A549 (cell line): ENCODE measurements at regions not wholly inside any gene's neighbourhood (a gene's known extent, or its start where the extent isn't known, plus 50 kb on each side); places are given as distances from the start of the nearest gene placed in this dataset.

Experiments
- ATAC-seq, 2 experiments: fragments of 200-7000 bp in 1 of 2; fragments of >200 bp in 1 of 2; cut with Nextera tagmentation in 1 of 2; cut with Tn5 transposase in 1 of 2; 3 replicates each; pipeline versions ENCODE4 v1.8.0 to v1.9.1; 2018 to 2020; ENCODE audit warnings: mild to moderate bottlenecking in 1 of 2, moderate library complexity in 1 of 2
- CTCF ChIA-PET: fragments of 300-600 bp; sonication (Branson Sonifier 250); formaldehyde crosslinking; extraction: SDS; loops from one replicate; lab custom pipeline; 2021; ENCODE audit warnings: antibody characterized with exemption, inconsistent platforms; lab: Yijun Ruan, JAX
- POLR2A ChIA-PET: fragments of 350-600 bp; formaldehyde crosslinking; extraction: SDS; loops from one replicate; lab custom pipeline; 2021; ENCODE audit warnings: antibody characterized with exemption, inconsistent platforms; lab: Yijun Ruan, JAX
- DNase-seq, 2 experiments: peaks; one replicate each; pipeline versions ENCODE4 v3.0.0 to v3.0.0-alpha.2; 2011 to 2016; ENCODE audit warnings: low read depth in 1 of 2, low spot score in 1 of 2
- FAIRE-seq: peaks from 2 replicates; lab custom pipeline; 2011; peaks lifted over from hg19 to GRCh38; lab: Jason Lieb, UNC
- H3K27ac ChIP-seq, 2 experiments: fragments of >200 bp; sonication (Bioruptor Twin); formaldehyde crosslinking; 3 replicates each; pipeline ENCODE4 v1.5.1; 2016 to 2017
- H3K4me1 ChIP-seq: fragments of >200 bp; sonication (Bioruptor Twin); formaldehyde crosslinking; 3 replicates; pipeline ENCODE4 v1.6.1; 2016
- H3K4me2 ChIP-seq: fragments of >200 bp; sonication (Bioruptor Twin); formaldehyde crosslinking; 3 replicates; pipeline ENCODE4 v1.6.1; 2016
- H3K4me3 ChIP-seq: fragments of >200 bp; sonication (Bioruptor Twin); formaldehyde crosslinking; 3 replicates; pipeline ENCODE4 v1.5.1; 2016
- H3K9me3 ChIP-seq: fragments of >200 bp; sonication (Bioruptor Twin); formaldehyde crosslinking; 3 replicates; pipeline ENCODE4 v1.6.1; 2016
- BHLHE40 ChIP-seq: IDR thresholded peaks from 2 replicates; pipeline ENCODE4 v1.6.1; 2012; ENCODE audit warnings: low read depth, low read length, inconsistent platforms
- CBX8 ChIP-seq: fragments of 200-600 bp; sonication (generic); IDR thresholded peaks from 2 replicates; pipeline ENCODE4 v1.6.1; 2016
- CEBPB ChIP-seq, 2 experiments: fragments of >200 bp in 1 of 2; sonication (Bioruptor Twin) in 1 of 2; formaldehyde crosslinking in 1 of 2; IDR thresholded peaks; 2 replicates each; pipeline ENCODE4 v1.6.1; 2012 to 2016
- CHD4 ChIP-seq: fragments of 200-600 bp; sonication (generic); IDR thresholded peaks from 2 replicates; pipeline ENCODE4 v1.6.1; 2016; ENCODE audit warnings: antibody characterized with exemption, mild to moderate bottlenecking, borderline replicate concordance
- FOSL2 ChIP-seq, 2 experiments: fragments of 450-650 bp in 1 of 2; fragments of >200 bp in 1 of 2; sonication (Bioruptor Twin) in 1 of 2; formaldehyde crosslinking; IDR thresholded peaks; 2 replicates each; pipeline versions ENCODE4 v1.5.0 to v1.6.1; 2016 to 2020; ENCODE audit warnings: mild to moderate bottlenecking in 1 of 2, moderate library complexity in 1 of 2
- GATA3 ChIP-seq: IDR thresholded peaks from 2 replicates; pipeline ENCODE4 v1.6.1; 2012; ENCODE audit warnings: borderline replicate concordance
- HOXB13 ChIP-seq: fragments of 250-450 bp; sonication (Bioruptor Pico); IDR thresholded peaks from 2 replicates; pipeline ENCODE4 v1.5.0; 2020; ENCODE audit warnings: low read depth, mild to moderate bottlenecking, moderate library complexity
- HOXB5 ChIP-seq: fragments of 250-450 bp; sonication (Bioruptor Pico); IDR thresholded peaks from 2 replicates; pipeline ENCODE4 v1.5.0; 2020; ENCODE audit warnings: mild to moderate bottlenecking, moderate library complexity
- JUNB ChIP-seq: fragments of >200 bp; sonication (Bioruptor Twin); formaldehyde crosslinking; IDR thresholded peaks from 2 replicates; pipeline ENCODE4 v1.6.1; 2016
- NFE2L2 ChIP-seq: fragments of 150-350 bp; conservative IDR thresholded peaks from 2 replicates; pipeline ENCODE4 v1.6.1; 2014; ENCODE audit warnings: low read length
- NR3C1 ChIP-seq: fragments of >200 bp; sonication (Bioruptor Twin); formaldehyde crosslinking; IDR thresholded peaks from 3 replicates; pipeline ENCODE4 v1.6.1; 2017
- TFCP2L1 ChIP-seq: fragments of 250-450 bp; sonication (Bioruptor Pico); IDR thresholded peaks from 2 replicates; pipeline ENCODE4 v1.5.0; 2021; ENCODE audit warnings: mild to moderate bottlenecking
- ZC3H11A ChIP-seq: fragments of 450-650 bp; IDR thresholded peaks from 2 replicates; pipeline ENCODE4 v1.6.1; 2014; ENCODE audit warnings: antibody characterized with exemption, mild to moderate bottlenecking
- WGBS: methylation state at CpG from one replicate; pipeline ENCODE4 v1.1.6; 2017; ENCODE audit errors: missing lambda C conversion rate; 5-methylcytosine and 5-hydroxymethylcytosine counted together
- TF ChIP-seq, protein P1 (sequence below): fragments of 150-350 bp; IDR thresholded peaks from 2 replicates; pipeline ENCODE4 v1.6.1; 2014; ENCODE audit warnings: low read depth, mild to moderate bottlenecking, low read length
- TF ChIP-seq, protein P2 (sequence below): IDR thresholded peaks from 2 replicates; pipeline ENCODE4 v1.6.1; 2012
- TF ChIP-seq, protein P3 (sequence below): IDR thresholded peaks from 2 replicates; pipeline ENCODE4 v1.6.1; 2012; ENCODE audit warnings: low read depth, borderline replicate concordance
- TF ChIP-seq, protein P4 (sequence below): IDR thresholded peaks from 2 replicates; pipeline ENCODE4 v1.6.1; 2012

DNA sequence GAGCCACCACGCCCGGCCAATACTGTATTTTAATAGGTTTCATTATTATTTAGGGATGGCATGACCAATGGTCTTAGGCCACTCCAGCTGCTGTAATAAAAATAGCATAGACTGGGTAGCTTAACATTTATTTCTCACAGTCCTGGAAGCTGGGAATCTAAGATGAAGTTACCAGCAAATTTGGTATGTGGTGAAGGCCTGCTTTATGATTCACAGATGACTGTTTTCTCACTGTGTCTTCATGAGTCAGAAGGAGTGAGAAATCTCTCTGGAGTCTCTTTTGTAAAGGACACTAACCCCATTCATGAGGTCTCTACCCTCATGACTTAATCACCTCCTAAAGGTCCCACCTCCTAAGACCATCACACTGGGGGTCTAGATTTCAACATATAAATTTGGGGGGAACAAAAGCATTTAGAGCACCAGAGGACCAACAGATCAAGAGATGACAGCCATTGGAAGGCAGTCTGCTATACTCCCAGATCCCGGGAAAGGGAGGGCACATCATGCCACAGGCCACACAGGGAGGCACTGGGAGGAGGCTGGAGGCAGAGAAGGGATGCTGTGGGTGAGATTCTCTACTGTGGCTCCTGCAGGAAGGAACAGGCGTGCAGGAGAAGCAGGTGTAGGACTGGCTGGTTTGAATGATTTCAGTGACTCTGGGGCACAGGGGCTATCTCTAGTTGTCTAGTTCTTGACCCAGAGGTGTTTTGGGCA lies 335.8 kb upstream of the SFRP2 start:
- Histone ChIP-seq H3K4me1 (no peaks in the 10 kb centered on the region), H3K4me3 (no peak overlapping the region), H3K4me2 (no peak overlapping the region)
- POLR2A ChIA-PET = no interaction called here
- TF ChIP-seq FOSL2 (IDR thresholded peaks at IDR 0.05) (no peak), FOSL2 (CRISPR knock-in tag; IDR thresholded peaks at IDR 0.05) (no peak), ZC3H11A (no peak), GATA3 (no peak)
- TF ChIP-seq, all 56 proteins: peak for 0
- no peaks in the 10 kb centered on the region for H3K9me3 ChIP-seq
- CTCF ChIA-PET = no interaction called here
- WGBS = 0% methylated on average over 4 of the region's 4 CpGs
- no peak for DNase-seq
- ATAC-seq = no peak; a peak in 1 of 6 replicates
- no peak overlapping the region for H3K27ac ChIP-seq
- no peak for FAIRE-seq

DNA sequence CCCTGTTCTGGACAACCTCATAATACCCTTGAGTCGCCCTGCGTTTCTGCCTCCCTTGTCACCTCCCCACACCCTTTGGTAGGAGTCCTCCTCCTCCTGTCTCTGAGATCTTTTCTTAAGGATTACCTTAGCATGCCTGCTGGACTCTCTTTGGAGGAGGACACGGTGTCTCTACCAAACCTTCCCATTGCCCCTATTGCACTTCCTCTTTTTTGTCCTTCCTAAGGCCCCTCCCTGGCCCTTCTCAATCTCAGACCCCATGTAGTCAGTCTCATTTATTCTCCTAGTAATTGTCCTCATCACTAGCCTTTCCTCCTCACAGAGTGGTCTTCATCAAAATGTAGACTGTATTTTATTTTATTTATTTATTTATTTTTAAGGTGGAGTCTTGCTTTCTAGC lies 335.0 kb upstream of the SFRP2 start:
- CTCF ChIA-PET = no interaction called here
- FAIRE-seq (no peak), DNase-seq (no peak), ATAC-seq (no peak)
- no peak for TF ChIP-seq TFCP2L1 (CRISPR knock-in tag)
- no peak for TF ChIP-seq NFE2L2
- TF ChIP-seq, protein P1, sequence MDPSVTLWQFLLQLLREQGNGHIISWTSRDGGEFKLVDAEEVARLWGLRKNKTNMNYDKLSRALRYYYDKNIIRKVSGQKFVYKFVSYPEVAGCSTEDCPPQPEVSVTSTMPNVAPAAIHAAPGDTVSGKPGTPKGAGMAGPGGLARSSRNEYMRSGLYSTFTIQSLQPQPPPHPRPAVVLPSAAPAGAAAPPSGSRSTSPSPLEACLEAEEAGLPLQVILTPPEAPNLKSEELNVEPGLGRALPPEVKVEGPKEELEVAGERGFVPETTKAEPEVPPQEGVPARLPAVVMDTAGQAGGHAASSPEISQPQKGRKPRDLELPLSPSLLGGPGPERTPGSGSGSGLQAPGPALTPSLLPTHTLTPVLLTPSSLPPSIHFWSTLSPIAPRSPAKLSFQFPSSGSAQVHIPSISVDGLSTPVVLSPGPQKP = no peak
- no peak for TF ChIP-seq HOXB13
- no peak for TF ChIP-seq JUNB
- no peak for TF ChIP-seq CBX8
- TF ChIP-seq BHLHE40 = no peak
- Histone ChIP-seq H3K4me1 (no peaks in the 10 kb centered on the region), H3K4me3 (no peak overlapping the region), H3K27ac (no peak overlapping the region), H3K4me2 (no peak overlapping the region), H3K9me3 (no peaks in the 10 kb centered on the region)
- WGBS = 48% methylated on average over 3 of the region's 3 CpGs
- POLR2A ChIA-PET = no interaction called here

DNA sequence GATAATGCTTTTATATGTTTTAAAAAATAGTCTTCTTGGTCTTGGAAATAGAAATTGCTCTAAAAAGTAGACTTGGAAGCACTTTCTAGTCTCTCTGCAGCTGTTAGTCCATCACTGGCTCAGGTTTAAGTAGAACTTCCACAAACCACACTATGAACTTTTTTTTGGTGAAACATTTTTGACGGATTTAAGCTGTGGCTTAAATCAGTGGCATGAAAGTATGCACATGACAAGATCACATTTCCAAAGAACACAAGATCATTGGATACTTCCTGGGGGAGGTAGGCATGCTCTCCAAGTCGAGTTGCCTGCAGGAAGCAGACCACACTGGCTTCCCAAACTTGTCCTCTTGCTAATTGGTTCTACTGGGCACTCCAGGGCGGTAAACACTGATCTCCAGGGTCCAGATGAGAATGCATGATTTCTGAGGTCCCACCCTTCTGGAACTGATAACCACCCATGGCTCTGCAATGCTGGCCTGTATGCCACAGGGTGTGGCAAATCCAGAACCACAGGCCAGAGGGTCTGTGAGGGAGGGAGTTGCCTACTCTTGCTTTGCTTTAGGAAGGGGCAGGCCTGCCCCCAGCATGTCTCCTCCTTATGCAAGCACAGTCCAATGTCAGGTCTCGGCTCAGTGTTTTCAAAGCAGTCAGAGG lies 331.9 kb upstream of the SFRP2 start:
- DNase-seq (no peak), FAIRE-seq (no peak), ATAC-seq (no peak)
- no peak overlapping the region for H3K27ac ChIP-seq
- H3K4me1 ChIP-seq = no peaks in the 10 kb centered on the region
- no peak overlapping the region for H3K4me2 ChIP-seq
- WGBS = 15% methylated on average over 4 of the region's 4 CpGs
- TF ChIP-seq NR3C1 (no peak), CBX8 (no peak), GATA3 (no peak), CHD4 (no peak), NFE2L2 (no peak), HOXB5 (CRISPR knock-in tag) (no peak), CEBPB (IDR thresholded peaks at IDR 0.05) (no peak)
- TF ChIP-seq, protein P2, sequence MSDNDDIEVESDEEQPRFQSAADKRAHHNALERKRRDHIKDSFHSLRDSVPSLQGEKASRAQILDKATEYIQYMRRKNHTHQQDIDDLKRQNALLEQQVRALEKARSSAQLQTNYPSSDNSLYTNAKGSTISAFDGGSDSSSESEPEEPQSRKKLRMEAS = no peak
- TF ChIP-seq, protein P3, sequence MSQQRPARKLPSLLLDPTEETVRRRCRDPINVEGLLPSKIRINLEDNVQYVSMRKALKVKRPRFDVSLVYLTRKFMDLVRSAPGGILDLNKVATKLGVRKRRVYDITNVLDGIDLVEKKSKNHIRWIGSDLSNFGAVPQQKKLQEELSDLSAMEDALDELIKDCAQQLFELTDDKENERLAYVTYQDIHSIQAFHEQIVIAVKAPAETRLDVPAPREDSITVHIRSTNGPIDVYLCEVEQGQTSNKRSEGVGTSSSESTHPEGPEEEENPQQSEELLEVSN = no peak
- TF ChIP-seq, protein P4, sequence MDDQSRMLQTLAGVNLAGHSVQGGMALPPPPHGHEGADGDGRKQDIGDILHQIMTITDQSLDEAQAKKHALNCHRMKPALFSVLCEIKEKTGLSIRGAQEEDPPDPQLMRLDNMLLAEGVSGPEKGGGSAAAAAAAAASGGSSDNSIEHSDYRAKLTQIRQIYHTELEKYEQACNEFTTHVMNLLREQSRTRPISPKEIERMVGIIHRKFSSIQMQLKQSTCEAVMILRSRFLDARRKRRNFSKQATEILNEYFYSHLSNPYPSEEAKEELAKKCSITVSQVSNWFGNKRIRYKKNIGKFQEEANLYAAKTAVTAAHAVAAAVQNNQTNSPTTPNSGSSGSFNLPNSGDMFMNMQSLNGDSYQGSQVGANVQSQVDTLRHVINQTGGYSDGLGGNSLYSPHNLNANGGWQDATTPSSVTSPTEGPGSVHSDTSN = no peak
- no peak overlapping the region for H3K4me3 ChIP-seq
- CTCF ChIA-PET = no interaction called here
- no peaks in the 10 kb centered on the region for H3K9me3 ChIP-seq
- POLR2A ChIA-PET = no interaction called here
